WTC11 (cell line): ENCODE measurements at regions not wholly inside any gene's neighbourhood (a gene's known extent, or its start where the extent isn't known, plus 50 kb on each side); places are given as distances from the start of the nearest gene placed in this dataset.

Source experiments
- ATAC-seq: fragments of 200-7000 bp; cut with Tn5 transposase; 2 replicates; pipeline ENCODE4 v1.10.0; 2021; ENCODE audit warnings: mild to moderate bottlenecking, moderate library complexity
- CTCF ChIA-PET: fragments of 300-600 bp; sonication (Branson Sonifier 250); formaldehyde crosslinking; loops from one replicate; lab custom pipeline; 2021; ENCODE audit warnings: antibody characterized with exemption; lab: Charles Lee
- POLR2A ChIA-PET: fragments of 350-600 bp; sonication (Branson Sonifier 250); formaldehyde crosslinking; loops from one replicate; lab custom pipeline; 2021; ENCODE audit warnings: antibody characterized with exemption; lab: Charles Lee
- DNase-seq: peaks from one replicate; pipeline ENCODE4 v3.0.0; 2021; ENCODE audit warnings: low spot score
- H3K27ac Mint-ChIP-seq: 2 replicates; pipeline ENCODE4 v1.8.0; 2021; ENCODE audit warnings: mixed read lengths
- H3K27me3 Mint-ChIP-seq: 2 replicates; pipeline ENCODE4 v1.8.0; 2021; ENCODE audit warnings: low read depth, mild to moderate bottlenecking, moderate library complexity, mixed read lengths
- H3K36me3 Mint-ChIP-seq: 2 replicates; pipeline ENCODE4 v1.8.0; 2021; ENCODE audit warnings: mixed read lengths
- H3K4me1 Mint-ChIP-seq: 2 replicates; pipeline ENCODE4 v1.8.0; 2022; ENCODE audit warnings: mixed read lengths
- H3K4me3 Mint-ChIP-seq: 2 replicates; pipeline ENCODE4 v1.8.0; 2021; ENCODE audit warnings: mild to moderate bottlenecking, moderate library complexity, mixed read lengths
- H3K9me3 Mint-ChIP-seq: 2 replicates; pipeline ENCODE4 v1.8.0; 2021; ENCODE audit warnings: mixed read lengths
- ATF2 ChIP-seq: sonication (generic); formaldehyde crosslinking; IDR thresholded peaks from 2 replicates; pipeline ENCODE4 v1.8.1; 2022; ENCODE audit warnings: low read depth, missing genetic modification reagents, borderline replicate concordance
- CBFB ChIP-seq: sonication (generic); formaldehyde crosslinking; IDR thresholded peaks from 2 replicates; pipeline ENCODE4 v1.8.1; 2022; ENCODE audit warnings: mild to moderate bottlenecking, low read depth, missing genetic modification reagents
- CDX4 ChIP-seq: fragments of 250-450 bp; sonication (Bioruptor Pico); IDR thresholded peaks from 2 replicates; pipeline ENCODE4 v1.9.0; 2021; ENCODE audit warnings: moderate library complexity, mild to moderate bottlenecking, inconsistent platforms, borderline replicate concordance
- E2F1 ChIP-seq: sonication (generic); formaldehyde crosslinking; IDR thresholded peaks from 2 replicates; pipeline ENCODE4 v1.8.0; 2022; ENCODE audit warnings: mild to moderate bottlenecking, missing genetic modification reagents
- E2F4 ChIP-seq: sonication (generic); formaldehyde crosslinking; IDR thresholded peaks from 2 replicates; pipeline ENCODE4 v1.8.1; 2022; ENCODE audit warnings: low read depth, mild to moderate bottlenecking, moderate library complexity, missing genetic modification reagents, borderline replicate concordance
- E2F5 ChIP-seq: sonication (generic); formaldehyde crosslinking; IDR thresholded peaks from 2 replicates; pipeline ENCODE4 v1.8.1; 2022; ENCODE audit warnings: mild to moderate bottlenecking, moderate library complexity, missing genetic modification reagents
- EMX1 ChIP-seq: fragments of 250-450 bp; sonication (Bioruptor Pico); IDR thresholded peaks from 2 replicates; pipeline ENCODE4 v1.8.0; 2021; ENCODE audit warnings: mild to moderate bottlenecking
- ETV6 ChIP-seq: sonication (generic); formaldehyde crosslinking; IDR thresholded peaks from 2 replicates; pipeline ENCODE4 v1.8.1; 2022; ENCODE audit warnings: mild to moderate bottlenecking, missing genetic modification reagents
- FOXK1 ChIP-seq: sonication (generic); formaldehyde crosslinking; IDR thresholded peaks from 2 replicates; pipeline ENCODE4 v1.8.0; 2022; ENCODE audit warnings: mild to moderate bottlenecking, moderate library complexity, missing genetic modification reagents
- GTF2I ChIP-seq: fragments of 250-450 bp; sonication (Bioruptor Pico); conservative IDR thresholded peaks from 2 replicates; pipeline ENCODE4 v1.4.0; 2021; ENCODE audit warnings: mild to moderate bottlenecking
- HMGA2 ChIP-seq: fragments of 250-450 bp; sonication (Bioruptor Pico); IDR thresholded peaks from 2 replicates; pipeline ENCODE4 v1.4.0; 2021; ENCODE audit warnings: mild to moderate bottlenecking, moderate library complexity
- NFYB ChIP-seq: sonication (generic); formaldehyde crosslinking; conservative IDR thresholded peaks from 2 replicates; pipeline ENCODE4 v1.8.0; 2022; ENCODE audit warnings: low read depth, missing genetic modification reagents
- OVOL2 ChIP-seq: fragments of 250-450 bp; sonication (Bioruptor Pico); IDR thresholded peaks from 2 replicates; pipeline ENCODE4 v1.9.0; 2021; ENCODE audit warnings: mild to moderate bottlenecking, borderline replicate concordance
- PRDM15 ChIP-seq: sonication (generic); formaldehyde crosslinking; IDR thresholded peaks from 2 replicates; pipeline ENCODE4 v1.8.0; 2022; ENCODE audit warnings: missing genetic modification reagents
- RELA ChIP-seq: sonication (generic); formaldehyde crosslinking; IDR thresholded peaks from 2 replicates; pipeline ENCODE4 v1.8.1; 2022; ENCODE audit warnings: missing genetic modification reagents, mild to moderate bottlenecking, borderline replicate concordance
- TCF7 ChIP-seq: sonication (generic); formaldehyde crosslinking; IDR thresholded peaks from 2 replicates; pipeline ENCODE4 v1.8.0; 2022; ENCODE audit warnings: mild to moderate bottlenecking, low read depth, missing genetic modification reagents, moderate library complexity
- TEAD1 ChIP-seq: sonication (generic); formaldehyde crosslinking; IDR thresholded peaks from 2 replicates; pipeline ENCODE4 v1.8.0; 2022; ENCODE audit warnings: mild to moderate bottlenecking, missing genetic modification reagents
- ZNF317 ChIP-seq: sonication (generic); formaldehyde crosslinking; IDR thresholded peaks from 2 replicates; pipeline ENCODE4 v1.8.1; 2023; ENCODE audit warnings: low read depth, mild to moderate bottlenecking, moderate library complexity, missing genetic modification reagents, borderline replicate concordance
- ZNF423 ChIP-seq: fragments of 250-450 bp; sonication (Bioruptor Pico); IDR thresholded peaks from 2 replicates; pipeline ENCODE4 v2.1.2; 2022; ENCODE audit warnings: mild to moderate bottlenecking, moderate library complexity

GRCh38 chr2:228819701-228820100, 451.4 kb downstream of the PID1 start:
- ATAC-seq, result no peak

More at GRCh38 chr2:228819701-228820100, 451.4 kb downstream of the PID1 start:
- Mint-ChIP-seq H3K27me3 (no peaks in the 10 kb centered on the region), H3K27ac (no peak overlapping the region)
- TF ChIP-seq FOXK1 (CRISPR knock-in tag), result no peak
- TF ChIP-seq PRDM15 (CRISPR knock-in tag), result no peak
- no peak for TF ChIP-seq E2F5 (CRISPR knock-in tag)
- no peak for TF ChIP-seq CBFB (CRISPR knock-in tag)
- TF ChIP-seq TEAD1 (CRISPR knock-in tag), result no peak
- TF ChIP-seq HMGA2 (CRISPR knock-in tag), result no peak
- TF ChIP-seq OVOL2 (CRISPR knock-in tag), result no peak
- no peak for TF ChIP-seq ATF2 (CRISPR knock-in tag)
- TF ChIP-seq EMX1 (CRISPR knock-in tag), result no peak
- no peak for TF ChIP-seq E2F1 (CRISPR knock-in tag)
- TF ChIP-seq NFYB (CRISPR knock-in tag), result no peak
- no peak for TF ChIP-seq GTF2I (CRISPR knock-in tag)
- no peak for TF ChIP-seq ETV6 (CRISPR knock-in tag)
- no peak for TF ChIP-seq ZNF317 (CRISPR knock-in tag)
- TF ChIP-seq TCF7 (CRISPR knock-in tag), result no peak
- TF ChIP-seq RELA (CRISPR knock-in tag), result no peak
- TF ChIP-seq ZNF423 (CRISPR knock-in tag), result no peak
- no peak for TF ChIP-seq CDX4 (CRISPR knock-in tag)
- TF ChIP-seq E2F4, result no peak
- TF ChIP-seq, all 79 proteins: peak for 0
- POLR2A ChIA-PET, result no interaction called here
- Mint-ChIP-seq H3K9me3 (peaks cover 16% of the 10 kb centered on the region), H3K4me3 (no peak overlapping the region), H3K36me3 (0 out of 2 replicates have a peak, but pooled peaks cover 3% of the 10 kb centered on the region), H3K4me1 (no peaks in the 10 kb centered on the region)
- CTCF ChIA-PET, result no interaction called here
- DNase-seq, result no peak
